T1000 (cell line): ENCODE measurements at regions not wholly inside any gene's neighbourhood (a gene's known extent, or its start where the extent isn't known, plus 50 kb on each side); places are given as distances from the start of the nearest gene placed in this dataset.
"Not testable (repeated sequence)": the region's sequence is repeated elsewhere in the genome, so short reads cannot be mapped to it uniquely, and the experiment has no call there.

Experiments used
- DNase-seq: peaks from one replicate; lab custom pipeline; 2025; ENCODE audit warnings: mixed read lengths; lab: John Stamatoyannopoulos, UW

DNA sequence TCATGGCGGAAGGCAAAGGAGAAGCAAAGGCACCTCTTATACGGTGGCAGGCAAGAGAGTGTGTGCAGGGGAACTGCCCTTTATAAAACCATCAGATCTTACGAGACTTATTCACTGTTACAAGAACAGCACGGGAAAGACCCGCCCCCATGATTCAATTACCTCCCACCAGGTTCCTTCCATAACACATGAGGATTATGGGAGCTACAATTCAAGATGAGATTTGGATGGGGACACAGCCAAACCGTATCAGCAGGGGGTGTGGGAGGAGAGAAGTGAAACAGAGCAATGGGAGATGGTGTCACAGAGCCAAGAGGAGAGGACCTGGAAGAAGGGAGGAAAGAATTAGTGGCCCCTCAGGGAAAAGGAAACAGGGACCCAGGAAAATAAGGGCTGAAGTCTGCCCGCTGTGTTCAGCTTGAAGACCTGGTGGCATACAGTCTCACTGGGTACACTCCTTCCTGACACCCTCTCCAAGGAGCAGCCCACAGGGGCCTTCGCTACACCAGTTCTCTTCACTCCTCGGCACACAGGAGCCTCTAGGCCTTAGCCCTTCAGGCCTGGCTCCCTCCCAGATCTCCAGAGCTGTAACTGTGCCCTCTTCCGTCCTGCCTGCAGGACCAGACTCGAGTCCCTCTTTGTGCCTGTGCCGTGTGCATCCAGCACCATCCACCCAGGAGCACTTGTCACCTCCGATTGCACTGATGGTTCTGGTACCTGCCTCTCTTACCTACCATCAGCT lies 262.1 kb downstream of the EIPR1 start:
- no peak for DNase-seq

DNA sequence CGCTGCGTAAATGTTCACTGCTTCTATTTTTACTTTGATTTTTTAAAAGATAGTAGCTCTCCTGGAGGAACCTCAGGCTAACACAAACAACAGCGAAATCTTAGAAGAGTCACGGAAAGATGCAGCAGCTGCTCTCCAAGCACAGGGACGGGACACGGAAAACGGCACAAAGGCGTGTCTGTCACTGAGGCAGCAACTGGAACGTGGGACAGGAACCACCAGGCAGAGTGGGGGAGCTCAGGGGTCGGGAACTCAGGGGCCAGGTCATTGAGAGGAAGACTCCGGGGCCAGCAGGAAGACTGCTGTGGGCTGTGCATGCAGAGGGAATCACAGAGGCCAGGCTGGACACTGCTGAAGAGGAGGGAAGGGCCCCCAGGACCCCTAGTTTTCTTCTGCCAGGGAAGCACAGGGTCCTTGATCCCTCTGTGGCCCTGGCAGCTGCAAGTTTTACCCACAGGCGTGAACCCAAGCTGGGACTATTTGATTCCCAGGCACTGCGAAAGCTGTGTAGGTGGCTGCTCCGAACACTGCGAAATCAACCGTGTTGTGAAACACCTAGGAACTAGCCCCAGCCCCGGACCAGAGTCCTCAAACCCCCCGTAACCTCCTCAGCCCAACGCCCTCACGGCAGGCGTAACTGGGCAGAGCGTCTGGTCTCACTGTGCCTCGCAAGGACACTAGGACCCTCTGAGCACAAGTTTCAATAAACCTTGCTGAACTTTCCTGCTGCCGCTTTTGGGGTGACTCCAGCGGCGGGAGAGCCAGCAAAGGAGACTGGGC lies 263.0 kb downstream of the EIPR1 start:
- DNase-seq = no peak

DNA sequence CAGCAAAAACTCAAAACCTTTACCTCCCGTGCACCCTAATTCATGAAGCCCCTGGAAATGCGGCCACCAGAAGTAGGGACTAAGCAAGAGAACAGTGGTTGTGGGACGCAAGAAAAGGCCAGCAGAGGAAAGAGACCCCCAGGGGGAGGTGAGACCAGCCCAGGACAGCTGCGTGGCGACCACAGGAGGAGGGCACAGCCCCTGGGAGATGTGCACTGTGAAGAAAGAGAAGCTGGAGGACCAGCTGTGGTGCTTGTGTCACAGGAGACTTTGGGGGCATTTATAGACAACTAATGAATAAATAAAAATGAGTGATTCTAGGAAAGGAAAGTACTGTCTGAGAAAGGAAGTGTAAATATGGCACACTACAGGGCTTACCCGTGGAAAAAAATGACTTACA lies 263.8 kb downstream of the EIPR1 start:
- no peak for DNase-seq

DNA sequence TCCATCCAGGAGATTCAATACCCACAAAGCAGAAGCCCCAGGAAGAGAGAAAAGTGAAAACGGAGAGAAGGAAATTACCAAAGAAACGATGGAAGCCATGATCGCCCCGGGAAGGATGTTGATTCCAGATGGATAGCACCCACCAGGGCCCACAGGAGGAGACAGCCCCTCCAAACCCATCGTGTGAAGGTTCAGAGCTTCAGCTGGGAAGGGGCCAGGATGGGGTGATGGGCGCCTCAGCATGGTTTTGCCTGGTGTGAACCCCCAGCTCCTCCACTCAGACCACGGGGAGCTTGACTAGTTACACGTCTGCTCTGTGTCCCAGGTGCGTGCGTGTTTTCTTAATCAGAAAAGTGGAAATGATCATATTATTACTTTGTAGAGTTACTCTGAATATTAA lies 264.5 kb downstream of the EIPR1 start:
- DNase-seq = no peak

DNA sequence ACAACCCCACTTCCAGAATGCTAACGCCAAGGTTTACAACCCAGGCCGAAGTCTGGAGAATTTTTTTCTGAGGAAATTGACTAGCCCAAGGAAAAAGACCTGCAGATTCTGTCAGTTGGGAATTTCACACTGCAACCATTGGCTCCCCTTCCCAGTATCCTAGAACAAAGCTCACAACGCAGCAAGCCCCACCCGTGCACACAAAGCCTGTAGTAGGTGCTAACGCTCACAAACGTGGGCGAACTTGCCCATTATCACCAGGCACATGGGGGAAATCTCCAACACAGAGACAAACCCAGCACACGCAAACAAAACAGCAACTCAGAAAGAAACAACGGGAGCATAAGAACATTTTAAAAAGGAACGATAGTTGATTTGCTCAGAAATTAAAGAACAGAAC lies 265.1 kb downstream of the EIPR1 start:
- no peak for DNase-seq

DNA sequence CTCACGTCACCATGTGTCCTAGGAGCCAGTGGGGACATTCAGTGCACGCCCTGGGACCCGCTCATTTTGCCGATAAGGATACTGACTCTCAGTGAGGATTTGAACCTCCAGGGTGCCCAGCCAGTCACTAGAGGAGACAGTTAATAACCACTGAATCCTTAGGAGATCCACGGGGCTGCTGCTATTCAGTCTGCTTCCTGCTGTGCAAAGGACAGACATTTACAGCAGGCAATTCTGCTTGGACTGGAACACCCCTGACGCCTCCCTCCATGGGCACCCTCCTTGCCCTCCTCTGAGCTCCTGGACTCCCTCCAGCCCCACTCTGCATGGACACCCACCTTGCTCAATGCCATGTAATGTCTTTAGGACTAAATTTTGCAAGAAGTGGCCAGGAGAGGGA lies 265.5 kb downstream of the EIPR1 start:
- DNase-seq = no peak

DNA sequence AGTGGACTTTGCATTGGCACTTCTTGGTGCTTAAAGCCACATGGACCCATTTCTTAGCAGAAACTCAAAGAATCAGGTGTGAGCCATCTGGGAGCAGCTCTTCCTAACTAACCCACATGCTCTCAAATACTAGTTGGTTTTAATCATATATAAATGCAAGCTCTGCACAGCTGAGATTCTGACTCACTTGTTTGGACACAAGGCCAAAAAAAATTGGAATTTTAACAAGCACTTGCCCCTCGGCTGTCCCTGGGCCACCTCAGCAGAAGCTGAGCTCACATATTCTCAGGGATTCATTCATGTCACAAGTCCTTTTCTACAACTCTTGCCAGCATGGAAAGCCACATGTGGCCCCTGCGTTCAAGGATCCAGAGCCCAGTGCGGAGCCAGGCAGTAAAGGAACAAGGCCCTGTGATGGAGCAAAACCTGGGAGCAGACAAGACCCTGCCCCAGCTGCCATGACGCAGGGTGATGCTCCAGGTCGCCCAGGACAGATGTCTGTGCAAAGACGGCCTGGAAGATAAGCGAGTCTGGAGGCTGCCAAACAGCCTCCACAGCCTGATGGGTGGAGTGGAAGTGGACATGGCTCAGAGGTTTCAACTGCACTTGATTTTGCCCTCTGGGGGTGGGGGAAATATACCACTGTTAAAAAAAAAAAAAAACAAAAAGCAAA lies 266.5 kb downstream of the EIPR1 start:
- DNase-seq = no peak

DNA sequence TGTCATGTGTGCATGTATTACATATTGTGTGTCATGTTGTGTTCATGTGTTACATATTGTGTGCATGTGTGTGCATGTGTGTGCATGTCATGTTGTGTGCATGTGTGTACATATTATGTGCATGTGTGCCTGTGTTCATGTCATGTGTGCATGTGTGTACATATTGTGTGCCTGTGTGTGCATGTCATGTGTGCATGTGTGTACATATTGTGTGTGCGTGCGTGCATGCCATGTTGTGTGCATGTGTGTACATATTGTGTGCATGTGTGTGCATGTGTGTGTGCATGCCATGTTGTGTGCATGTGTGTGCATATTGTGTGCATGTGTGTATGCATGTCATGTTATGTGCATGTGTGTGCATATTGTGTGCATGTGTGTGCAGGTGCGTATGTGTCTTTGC lies 267.1 kb downstream of the EIPR1 start:
- DNase-seq = no peak

DNA sequence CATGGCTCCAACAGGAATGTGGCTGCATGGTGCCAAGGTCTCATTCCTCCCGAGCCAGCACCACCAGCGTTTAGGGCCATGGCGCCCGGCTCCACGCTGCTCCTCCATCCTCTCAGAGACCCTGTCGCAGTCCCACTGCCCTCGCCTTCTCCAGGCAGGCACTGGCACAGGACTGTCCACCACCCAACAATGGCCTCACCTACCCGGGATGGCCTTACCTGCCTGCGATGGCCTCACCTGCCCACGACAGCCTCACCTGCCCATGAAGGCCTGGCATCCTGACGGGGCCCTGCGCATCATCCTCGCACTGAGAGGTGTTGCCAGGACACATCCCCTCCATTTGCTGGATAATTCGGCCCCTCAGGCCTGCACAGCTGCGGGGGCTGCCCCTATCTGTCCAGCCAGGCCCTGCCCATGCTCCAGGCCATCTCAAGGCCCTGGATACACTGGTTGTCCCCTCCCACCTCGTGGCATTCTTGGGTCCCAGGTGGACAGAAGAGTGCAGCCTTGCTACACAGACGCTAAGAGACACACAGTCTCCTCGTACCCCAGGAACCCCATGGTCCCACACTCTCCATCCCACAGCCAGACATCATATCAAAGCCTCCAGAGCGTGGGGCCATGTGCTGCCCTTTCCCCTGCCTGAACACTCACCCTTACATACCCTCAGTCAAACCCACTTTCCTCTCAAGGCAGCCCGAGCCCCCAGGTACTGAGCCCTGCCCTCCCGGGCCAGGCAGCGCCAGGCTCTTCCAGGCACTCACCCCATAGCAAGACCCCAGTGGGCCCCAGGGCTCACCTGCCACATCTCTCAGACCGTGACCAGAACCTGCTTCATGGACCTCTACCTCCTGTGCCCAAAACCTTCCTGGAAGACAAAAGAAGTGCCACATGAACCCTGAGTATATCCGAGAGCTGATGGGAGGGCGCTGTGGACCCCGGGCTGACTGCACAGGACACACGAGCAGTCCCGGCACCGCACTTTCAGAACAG lies 268.6 kb downstream of the EIPR1 start:
- DNase-seq = no peak

DNA sequence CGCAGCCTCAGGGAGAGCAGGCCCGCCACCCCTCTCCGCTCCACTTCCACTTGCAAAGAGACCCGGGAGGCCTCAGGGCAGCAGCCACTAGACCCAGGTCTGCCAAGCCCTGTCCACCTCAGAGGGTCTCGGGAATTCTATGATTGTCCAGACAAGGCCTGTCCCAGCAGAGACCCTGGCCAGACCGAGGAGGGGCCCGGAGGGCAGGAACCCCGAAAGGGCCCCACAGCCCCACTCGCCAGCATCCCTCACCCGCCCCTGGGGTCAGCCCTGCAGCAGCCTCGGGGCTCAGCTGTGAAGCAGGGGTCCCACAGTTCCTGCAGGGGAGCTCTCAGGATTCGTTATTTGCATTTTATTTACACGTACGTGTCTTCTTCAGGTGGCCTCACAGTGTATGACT lies 269.5 kb downstream of the EIPR1 start:
- DNase-seq = no peak

DNA sequence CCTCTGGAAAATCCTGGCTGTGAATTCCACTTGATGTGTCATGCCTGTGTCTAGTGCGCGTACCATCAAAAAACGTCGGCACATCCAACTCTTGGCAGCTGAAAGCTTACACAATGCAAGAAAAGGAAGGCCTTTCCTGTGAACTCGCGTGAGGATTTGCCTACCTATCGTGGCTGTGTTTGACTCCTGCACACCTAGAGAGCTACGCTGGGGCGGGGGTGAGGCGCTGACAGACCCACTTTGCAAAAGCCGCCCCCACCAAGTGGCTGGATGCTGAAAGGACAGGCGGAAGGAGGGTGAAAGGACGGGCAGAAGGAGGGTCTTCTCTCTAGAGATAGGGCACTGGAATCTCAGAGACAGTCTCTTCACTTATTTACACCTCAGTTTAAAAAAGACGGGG lies 270.1 kb downstream of the EIPR1 start:
- DNase-seq = no peak

DNA sequence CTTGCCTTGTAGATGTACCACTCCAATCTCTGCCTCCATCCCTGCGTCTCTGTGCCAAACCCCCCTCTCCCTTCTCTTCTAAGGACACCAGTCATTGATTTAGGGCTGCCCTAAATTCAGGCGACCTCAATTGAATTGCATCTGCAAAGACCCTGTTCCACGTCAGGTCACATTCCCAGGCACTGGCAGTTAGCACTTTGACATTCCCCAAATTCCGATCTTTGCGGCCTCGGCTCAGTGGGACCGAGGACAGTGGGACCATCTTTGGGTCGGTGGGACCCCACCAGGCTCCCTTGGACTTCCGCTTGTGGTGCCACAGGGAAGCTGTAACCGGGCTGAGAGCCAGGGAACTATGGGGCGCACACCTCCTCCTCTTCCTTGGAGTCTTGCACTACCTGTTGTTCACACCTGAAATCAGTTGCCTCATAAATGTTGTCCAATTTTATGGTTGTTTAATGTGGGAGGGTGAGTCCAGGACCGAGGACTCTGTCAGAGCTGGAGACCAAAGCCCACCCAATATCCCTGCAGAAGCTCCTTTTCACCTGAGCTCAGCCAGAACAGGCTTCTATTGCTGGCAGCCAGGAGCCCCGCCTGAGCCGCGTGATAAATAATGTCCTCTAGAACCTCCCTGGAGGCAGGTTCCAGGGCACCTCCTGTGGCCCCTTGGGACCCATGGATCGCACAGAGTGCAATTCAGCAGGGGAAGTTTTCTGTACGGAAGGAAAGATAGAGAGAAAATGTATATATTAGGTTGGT lies 271.6 kb downstream of the EIPR1 start:
- no peak for DNase-seq

DNA sequence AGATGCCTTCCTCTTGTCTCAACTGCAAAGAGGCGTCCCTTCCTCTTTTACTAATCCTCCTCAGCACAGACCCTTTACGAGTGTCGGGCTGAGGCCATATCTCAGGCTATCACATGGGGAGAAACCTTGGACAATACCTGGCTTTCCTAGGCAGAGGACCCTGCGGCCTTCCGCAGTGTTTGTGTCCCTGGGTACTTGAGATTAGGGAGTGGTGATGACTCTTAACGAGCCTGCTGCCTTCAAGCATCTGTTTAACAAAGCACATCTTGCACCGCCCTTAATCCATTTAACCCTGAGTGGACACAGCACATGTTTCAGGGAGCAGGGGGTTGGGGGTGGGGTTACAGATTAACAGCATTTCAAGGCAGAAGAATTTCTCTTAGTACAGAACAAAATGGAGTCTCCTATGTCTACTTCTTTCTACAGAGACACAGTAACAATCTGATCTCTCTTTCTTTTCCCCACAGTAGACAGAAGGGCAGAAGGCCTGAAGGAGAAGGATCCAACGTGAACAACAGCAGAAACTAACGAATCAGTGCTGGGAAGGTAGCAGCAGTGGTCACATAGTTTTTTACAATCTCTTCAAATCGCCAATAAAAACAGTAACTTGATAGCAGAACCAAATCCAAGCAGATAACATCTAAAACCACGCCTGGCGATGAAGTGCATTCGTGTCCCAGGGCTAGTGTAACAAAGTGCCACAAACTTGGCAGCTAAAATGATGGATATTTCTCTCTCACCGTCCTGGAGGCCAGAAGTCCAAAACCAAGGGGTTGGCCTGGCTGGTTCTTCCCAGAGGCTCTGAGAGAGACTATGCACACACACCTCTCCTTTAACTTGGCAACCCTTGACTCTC lies 272.4 kb downstream of the EIPR1 start:
- DNase-seq = not testable (repeated sequence)

DNA sequence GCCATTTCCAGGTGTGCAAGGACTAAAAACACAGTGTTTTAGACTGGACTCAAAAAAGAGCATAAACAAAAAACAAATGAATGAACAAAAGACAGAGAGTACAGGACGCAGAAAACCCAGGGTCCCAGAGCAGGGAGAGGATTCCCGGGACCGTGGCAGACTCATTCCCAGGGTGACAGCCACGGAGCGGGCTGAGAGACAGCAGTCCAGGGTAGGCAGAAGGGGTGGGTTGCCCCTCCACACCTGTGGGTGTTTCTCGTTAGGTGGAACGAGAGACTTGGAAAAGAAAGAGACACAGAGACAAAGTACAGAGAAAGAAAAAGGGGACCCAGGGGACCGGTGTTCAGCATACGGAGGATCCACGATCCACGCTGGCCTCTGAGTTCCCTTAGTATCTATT lies 273.4 kb downstream of the EIPR1 start:
- no peak for DNase-seq

DNA sequence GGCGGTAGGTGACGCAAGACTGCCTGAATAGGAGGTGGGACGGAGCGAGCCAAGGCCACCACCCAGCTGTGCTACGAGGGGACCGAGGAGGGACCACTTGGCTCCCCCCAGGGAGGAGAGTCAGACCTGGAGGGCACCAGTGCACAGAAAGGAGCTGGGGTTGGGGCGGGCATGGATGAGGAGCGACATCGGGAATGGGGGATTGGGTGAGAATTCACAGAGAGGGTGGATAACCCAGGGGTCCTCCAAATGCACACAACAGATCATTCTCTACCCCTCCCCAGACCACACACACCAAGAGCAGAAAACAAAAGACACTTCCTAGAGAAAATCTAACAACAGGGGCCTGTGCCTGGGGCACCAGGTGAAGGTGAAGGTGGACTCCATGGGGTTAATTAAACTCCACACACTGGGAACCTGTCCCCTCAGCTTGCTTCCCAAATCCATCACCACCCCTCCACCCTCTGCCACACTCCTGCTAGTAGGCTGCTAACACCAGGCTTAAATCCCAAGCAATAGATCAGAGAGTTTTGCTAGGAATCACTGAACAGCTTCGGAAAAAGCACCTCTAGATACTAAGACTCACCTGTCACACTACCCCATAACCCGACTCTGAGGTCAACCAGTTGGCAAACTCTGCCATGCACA lies 274.6 kb downstream of the EIPR1 start:
- DNase-seq = no peak

DNA sequence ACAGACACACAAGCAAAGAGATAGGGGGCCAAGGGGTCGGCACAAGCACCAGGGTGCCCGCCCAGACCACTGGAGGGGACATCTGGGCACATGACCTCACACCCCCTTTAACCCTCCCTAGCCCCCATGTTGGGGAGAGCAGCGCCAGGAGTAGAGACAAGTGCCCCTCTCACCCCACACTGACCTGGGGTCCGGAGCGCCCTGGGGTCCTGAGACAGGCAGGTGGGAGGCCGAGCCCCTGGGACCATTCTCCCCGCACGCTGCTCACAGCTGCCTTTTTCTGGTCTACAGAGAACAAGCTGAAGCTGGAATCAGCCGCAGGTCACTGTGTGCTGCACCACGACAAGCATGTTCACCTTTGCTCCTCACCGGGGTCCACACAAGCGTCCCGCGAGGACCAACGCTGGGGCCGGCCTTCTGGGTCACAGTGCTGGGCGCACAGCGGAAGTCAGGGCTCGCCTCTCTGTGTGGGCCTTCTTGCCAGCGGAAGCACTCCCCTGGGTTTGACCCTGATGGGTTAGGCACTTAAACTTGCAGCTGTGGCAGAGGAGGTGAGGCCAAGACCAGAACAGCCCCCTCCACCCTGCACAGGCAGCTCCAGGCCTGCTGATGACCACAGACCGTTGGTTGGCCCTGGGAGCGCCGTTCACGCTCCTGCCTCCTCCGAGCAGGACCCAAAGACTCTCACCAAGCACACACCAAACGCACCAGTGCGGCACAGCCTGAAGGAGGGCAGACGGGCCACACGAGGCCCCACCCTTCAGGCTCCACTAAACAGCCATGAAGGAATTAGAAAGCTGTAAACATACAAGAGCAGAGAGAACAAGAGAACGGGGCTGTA lies 275.3 kb downstream of the EIPR1 start:
- no peak for DNase-seq

DNA sequence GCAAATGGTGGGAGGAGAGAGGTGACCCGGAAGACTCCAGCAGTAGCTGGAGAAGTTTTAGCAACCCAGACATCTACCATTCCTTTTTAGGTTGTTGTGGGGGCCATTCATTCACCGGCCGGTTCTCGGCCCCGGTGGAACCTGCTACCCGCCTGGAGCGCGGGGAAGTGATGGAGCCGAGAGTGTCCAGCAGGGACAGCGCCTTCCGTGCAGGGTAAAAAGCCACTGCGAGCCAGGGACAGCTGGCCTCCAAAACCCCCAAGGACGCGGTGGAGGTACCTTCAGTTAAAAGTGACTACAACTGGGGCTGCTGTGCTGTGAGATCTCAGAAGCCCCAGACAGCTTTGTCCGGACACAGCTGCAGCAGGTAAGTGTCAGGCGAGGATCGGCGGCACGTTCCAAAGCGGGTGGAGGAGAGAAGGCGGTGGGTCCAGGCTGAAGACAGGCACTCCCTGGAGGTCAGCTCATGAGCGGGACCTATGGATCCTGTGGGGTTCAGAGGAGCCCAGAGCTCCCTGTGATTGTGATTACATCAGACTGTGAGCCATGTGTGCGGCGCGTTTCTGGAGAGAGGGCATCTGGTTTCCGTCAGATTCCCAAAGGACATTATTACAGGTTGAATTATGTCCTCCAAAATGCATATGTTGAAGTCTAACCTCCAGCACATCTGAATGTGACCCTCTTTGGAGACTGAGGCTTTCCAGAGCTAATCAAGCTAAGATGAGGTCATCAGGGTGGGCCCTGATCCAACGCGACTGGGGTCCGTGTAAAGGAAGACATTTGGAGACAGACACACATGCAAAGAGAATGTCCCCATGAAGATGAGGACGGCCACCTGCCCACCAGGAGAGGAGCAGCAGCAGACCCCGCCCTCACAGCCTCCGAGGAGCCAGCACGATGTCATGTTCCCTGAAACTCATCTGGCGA lies 276.3 kb downstream of the EIPR1 start:
- no peak for DNase-seq

DNA sequence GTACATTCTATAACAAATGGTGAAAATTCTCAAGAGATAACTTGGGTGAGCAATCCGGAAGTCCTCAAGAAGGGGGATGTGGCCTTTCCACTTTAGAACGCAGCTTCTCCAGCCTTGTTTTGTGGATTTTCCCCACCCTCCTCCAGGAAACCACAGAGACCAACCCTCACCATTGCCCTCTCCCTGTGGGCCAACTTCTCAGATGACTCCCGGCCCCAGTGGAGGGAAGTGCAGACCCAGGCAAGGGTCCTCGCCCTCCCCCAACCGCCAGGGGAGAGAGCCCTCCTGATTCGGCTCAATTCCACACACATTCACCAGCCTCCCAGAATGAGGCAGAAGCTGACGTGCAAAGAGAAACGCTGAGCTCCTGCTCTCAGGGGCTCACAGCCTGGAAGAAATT lies 277.2 kb downstream of the EIPR1 start:
- DNase-seq = no peak
